CD4-positive, alpha-beta T cell (primary cell): ENCODE measurements at regions not wholly inside any gene's neighbourhood (a gene's known extent, or its start where the extent isn't known, plus 50 kb on each side); places are given as distances from the start of the nearest gene placed in this dataset.

Experiments
- ATAC-seq: fragments of 200-7000 bp; cut with Tn5 transposase; one replicate; pipeline ENCODE4 v1.10.0; 2022; ENCODE audit warnings: mild to moderate bottlenecking; ENCODE audit not compliant: poor library complexity
- CTCF ChIA-PET: fragments of 350-600 bp; sonication (Branson Sonifier 250); formaldehyde crosslinking; loops from one replicate; lab custom pipeline; 2021; ENCODE audit warnings: antibody characterized with exemption, inconsistent platforms; lab: Charles Lee
- POLR2A ChIA-PET: fragments of 350-600 bp; sonication (Branson Sonifier 250); formaldehyde crosslinking; loops from one replicate; lab custom pipeline; 2021; ENCODE audit warnings: antibody characterized with exemption, inconsistent platforms; lab: Charles Lee
- DNase-seq, 14 experiments: peaks; one replicate each; pipeline ENCODE4 v3.0.0-alpha.2; 2013 to 2020; ENCODE audit warnings: mixed read lengths in 2 of 14
- H3K27ac ChIP-seq, 2 donors: one replicate each; pipeline versions ENCODE4 v1.5.1 to v1.7.0; 2013; ENCODE audit warnings: low read length in 2 of 2, low read depth in 1 of 2, mild to moderate bottlenecking in 1 of 2
- H3K27me3 ChIP-seq, 2 experiments: 1 replicate in 1 of 2; 2 replicates in 1 of 2; pipeline versions ENCODE4 v1.6.1 to v1.7.0; 2013; ENCODE audit warnings: low read length in 2 of 2, control low read depth in 1 of 2, mild to moderate bottlenecking in 1 of 2, moderate library complexity in 1 of 2; ENCODE audit not compliant: insufficient read depth in 2 of 2, control insufficient read depth in 1 of 2
- H3K36me3 ChIP-seq: one replicate; pipeline ENCODE4 v1.6.1; 2013; ENCODE audit warnings: low read length, control low read depth; ENCODE audit not compliant: insufficient read depth
- H3K4me1 ChIP-seq: one replicate; pipeline ENCODE4 v1.6.1; 2013; ENCODE audit warnings: low read length, control low read depth; ENCODE audit not compliant: insufficient read depth
- H3K4me3 ChIP-seq: one replicate; pipeline ENCODE4 v1.5.1; 2013; ENCODE audit warnings: mild to moderate bottlenecking, low read length, moderate library complexity
- H3K9me3 ChIP-seq, 2 experiments: 1 replicate in 1 of 2; 2 replicates in 1 of 2; pipeline versions ENCODE4 v1.6.1 to v1.7.0; 2013; ENCODE audit warnings: low read length in 2 of 2, mild to moderate bottlenecking in 2 of 2, control low read depth in 1 of 2, moderate library complexity in 1 of 2; ENCODE audit not compliant: control insufficient read depth in 1 of 2, insufficient read depth in 1 of 2
- H3K27ac Mint-ChIP-seq: one replicate; pipeline ENCODE4 v1.8.0; 2020; ENCODE audit warnings: mixed read lengths
- H3K27me3 Mint-ChIP-seq: one replicate; pipeline ENCODE4 v1.8.0; 2021; ENCODE audit warnings: mixed read lengths
- H3K36me3 Mint-ChIP-seq: one replicate; pipeline ENCODE4 v1.8.0; 2021; ENCODE audit warnings: low read depth, mixed read lengths
- H3K4me1 Mint-ChIP-seq: one replicate; pipeline ENCODE4 v1.8.0; 2021; ENCODE audit warnings: low read depth, mixed read lengths
- H3K4me3 Mint-ChIP-seq: one replicate; pipeline ENCODE4 v1.8.0; 2020; ENCODE audit warnings: mild to moderate bottlenecking, mixed read lengths
- H3K9me3 Mint-ChIP-seq: one replicate; pipeline ENCODE4 v1.8.0; 2020; ENCODE audit warnings: mixed read lengths
- CTCF ChIP-seq: fragments of 200-600 bp; IDR thresholded peaks from one replicate; pipeline ENCODE4 v1.8.0; 2022; ENCODE audit warnings: antibody characterized with exemption, mild to moderate bottlenecking
- intact Hi-C, 2 experiments: fragments of 100-400 bp; cut with DNase I in 1 of 2; cut with micrococcal nuclease in 1 of 2; formaldehyde crosslinking; loops; one replicate each; pipeline versions ENCODE4 v1.15.1 to v1.9.0; 2023 to 2025; cut with DNase I, micrococcal nuclease

- ATAC-seq (no peak), DNase-seq (no peak)
- intact Hi-C loops, result no loop called here
- no peaks in the 10 kb centered on the region for H3K27me3 ChIP-seq
- ChIA-PET CTCF (no interaction called here), POLR2A (no interaction called here)
- no peak overlapping the region for H3K4me3 ChIP-seq
- no peak overlapping the region for H3K27ac Mint-ChIP-seq
- H3K27ac ChIP-seq, result no peak overlapping the region
- H3K36me3 ChIP-seq, result no peaks in the 10 kb centered on the region
- H3K9me3 ChIP-seq, result no peaks in the 10 kb centered on the region
- no peaks in the 10 kb centered on the region for H3K36me3 Mint-ChIP-seq
- H3K4me3 Mint-ChIP-seq, result no peak overlapping the region
- no peaks in the 10 kb centered on the region for H3K4me1 ChIP-seq
- no peaks in the 10 kb centered on the region for H3K4me1 Mint-ChIP-seq
- no peaks in the 10 kb centered on the region for H3K27me3 Mint-ChIP-seq
- H3K9me3 Mint-ChIP-seq, result no peaks in the 10 kb centered on the region
- TF ChIP-seq CTCF, result no peak
Measured at GRCh38 chr10:121169406-121169805, 318.2 kb downstream of the WDR11 start.

- POLR2A ChIA-PET, result no interaction called here
- H3K4me1 Mint-ChIP-seq, result no peaks in the 10 kb centered on the region
- Histone ChIP-seq H3K27me3 (no peaks in the 10 kb centered on the region), H3K9me3 (no peaks in the 10 kb centered on the region), H3K4me1 (no peaks in the 10 kb centered on the region), H3K4me3 (no peak overlapping the region), H3K27ac (no peak overlapping the region), H3K36me3 (no peaks in the 10 kb centered on the region)
- peaks cover 2% of the 10 kb centered on the region for H3K9me3 Mint-ChIP-seq
- ATAC-seq (no peak), DNase-seq (no peak)
- no peaks in the 10 kb centered on the region for H3K36me3 Mint-ChIP-seq
- no peak overlapping the region for H3K27ac Mint-ChIP-seq
- CTCF ChIA-PET, result no interaction called here
- intact Hi-C loops, result no loop called here
- TF ChIP-seq CTCF, result no peak
- no peaks in the 10 kb centered on the region for H3K27me3 Mint-ChIP-seq
- no peak overlapping the region for H3K4me3 Mint-ChIP-seq
Measured at GRCh38 chr10:121171825-121172787, 320.9 kb downstream of the WDR11 start.

- Histone ChIP-seq H3K9me3 (no peaks in the 10 kb centered on the region), H3K36me3 (no peaks in the 10 kb centered on the region), H3K4me1 (no peaks in the 10 kb centered on the region), H3K27ac (no peak overlapping the region), H3K27me3 (no peaks in the 10 kb centered on the region), H3K4me3 (no peak overlapping the region)
- ChIA-PET CTCF (no interaction called here), POLR2A (no interaction called here)
- Mint-ChIP-seq H3K36me3 (no peaks in the 10 kb centered on the region), H3K4me3 (no peak overlapping the region), H3K27me3 (no peaks in the 10 kb centered on the region), H3K4me1 (no peaks in the 10 kb centered on the region), H3K9me3 (peaks cover 2% of the 10 kb centered on the region), H3K27ac (no peak overlapping the region)
- ATAC-seq (no peak), DNase-seq (no peak)
- no peak for TF ChIP-seq CTCF
- intact Hi-C loops, result no loop called here
Measured at GRCh38 chr10:121179006-121179405, 327.8 kb downstream of the WDR11 start.
